Peyer's patch (tissue), 4 donors: ENCODE measurements at regions not wholly inside any gene's neighbourhood (a gene's known extent, or its start where the extent isn't known, plus 50 kb on each side); places are given as distances from the start of the nearest gene placed in this dataset.

Source experiments
- DNase-seq, 3 donors: peaks; one replicate each; pipeline ENCODE4 v3.0.0-alpha.2; 2017 to 2019
- H3K27ac ChIP-seq, 4 donors: fragments of 200-600 bp; sonication (generic); one replicate each; pipeline ENCODE4 v1.5.1; 2016 to 2019
- H3K27me3 ChIP-seq, 2 donors: fragments of 200-600 bp; sonication (generic); one replicate each; pipeline ENCODE4 v1.5.1; 2019
- H3K36me3 ChIP-seq, 3 donors: fragments of 200-600 bp; sonication (generic); one replicate each; pipeline ENCODE4 v1.5.1; 2016 to 2019
- H3K4me1 ChIP-seq, 4 donors: fragments of 200-600 bp; sonication (generic); one replicate each; pipeline ENCODE4 v1.5.1; 2016 to 2019
- H3K4me3 ChIP-seq, 4 donors: fragments of 200-600 bp; sonication (generic); 1 replicate in 3 of 4; 2 replicates in 1 of 4; pipeline ENCODE4 v1.5.1; 2016 to 2019; ENCODE audit warnings: mild to moderate bottlenecking in 1 of 4
- H3K9me3 ChIP-seq, 4 donors: fragments of 200-600 bp; sonication (generic); one replicate each; pipeline ENCODE4 v1.5.1; 2016 to 2019; ENCODE audit warnings: mild to moderate bottlenecking in 1 of 4
- POLR2A ChIP-seq, 2 donors: fragments of 450-650 bp; IDR thresholded peaks; one replicate each; pipeline ENCODE4 v1.5.1; 2017; ENCODE audit warnings: antibody characterized with exemption in 2 of 2, mild to moderate bottlenecking in 2 of 2, moderate library complexity in 2 of 2
- TF ChIP-seq, protein P1 (sequence below), 6 experiments: fragments of 450-650 bp in 4 of 6; fragments of 200-600 bp in 2 of 6; sonication (generic) in 1 of 6; IDR thresholded peaks; one replicate each; pipeline ENCODE4 v1.5.1; 2017 to 2019; ENCODE audit warnings: antibody characterized with exemption in 6 of 6, mild to moderate bottlenecking in 3 of 6, moderate library complexity in 1 of 6

DNA sequence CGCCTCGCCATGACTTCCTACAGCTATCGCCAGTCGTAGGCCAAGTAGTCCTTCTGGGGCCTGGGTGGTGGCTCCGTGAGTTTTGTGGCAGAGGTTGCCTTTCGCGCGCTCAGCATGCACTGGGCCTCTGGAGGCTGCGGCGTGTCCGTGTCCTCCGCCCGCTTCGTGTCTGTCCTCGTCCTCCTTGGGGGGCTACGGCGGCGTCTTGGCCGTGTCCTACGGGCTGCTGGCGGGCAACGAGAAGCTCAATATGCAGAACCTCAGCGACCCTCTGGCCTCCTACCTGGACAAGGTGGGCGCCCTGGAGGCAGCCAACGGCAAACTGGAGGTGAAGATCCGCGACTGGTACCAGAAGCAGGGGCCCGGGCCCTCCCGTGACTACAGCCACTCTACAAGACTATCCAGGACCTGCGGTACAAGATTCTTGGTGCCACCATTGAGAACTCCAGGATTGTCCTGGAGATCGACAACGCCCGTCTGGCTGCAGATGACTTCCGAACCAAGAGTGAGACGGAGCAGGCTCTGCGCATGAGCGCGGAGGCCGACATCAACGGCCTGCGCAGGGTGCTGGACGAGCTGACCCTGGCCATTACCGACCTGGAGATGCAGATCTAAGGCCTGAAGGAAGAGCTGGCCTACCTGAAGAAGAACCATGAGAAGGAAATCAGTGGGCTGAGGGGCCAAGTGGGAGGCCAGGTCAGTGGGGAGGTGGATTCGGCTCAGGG lies 296.3 kb downstream of the OGFRL1 start:
- TF ChIP-seq, protein P1, sequence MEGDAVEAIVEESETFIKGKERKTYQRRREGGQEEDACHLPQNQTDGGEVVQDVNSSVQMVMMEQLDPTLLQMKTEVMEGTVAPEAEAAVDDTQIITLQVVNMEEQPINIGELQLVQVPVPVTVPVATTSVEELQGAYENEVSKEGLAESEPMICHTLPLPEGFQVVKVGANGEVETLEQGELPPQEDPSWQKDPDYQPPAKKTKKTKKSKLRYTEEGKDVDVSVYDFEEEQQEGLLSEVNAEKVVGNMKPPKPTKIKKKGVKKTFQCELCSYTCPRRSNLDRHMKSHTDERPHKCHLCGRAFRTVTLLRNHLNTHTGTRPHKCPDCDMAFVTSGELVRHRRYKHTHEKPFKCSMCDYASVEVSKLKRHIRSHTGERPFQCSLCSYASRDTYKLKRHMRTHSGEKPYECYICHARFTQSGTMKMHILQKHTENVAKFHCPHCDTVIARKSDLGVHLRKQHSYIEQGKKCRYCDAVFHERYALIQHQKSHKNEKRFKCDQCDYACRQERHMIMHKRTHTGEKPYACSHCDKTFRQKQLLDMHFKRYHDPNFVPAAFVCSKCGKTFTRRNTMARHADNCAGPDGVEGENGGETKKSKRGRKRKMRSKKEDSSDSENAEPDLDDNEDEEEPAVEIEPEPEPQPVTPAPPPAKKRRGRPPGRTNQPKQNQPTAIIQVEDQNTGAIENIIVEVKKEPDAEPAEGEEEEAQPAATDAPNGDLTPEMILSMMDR (IDR thresholded peaks at IDR 0.05) = no peak
- no peak for TF ChIP-seq POLR2A (IDR thresholded peaks at IDR 0.05)
- Histone ChIP-seq H3K4me1 (no peaks in the 10 kb centered on the region), H3K36me3 (no peaks in the 10 kb centered on the region), H3K9me3 (no peaks in the 10 kb centered on the region), H3K27me3 (no peaks in the 10 kb centered on the region), H3K27ac (no peak overlapping the region), H3K4me3 (no peak overlapping the region)
- no peak for DNase-seq

GRCh38 chr6:71585472-71585871 lies 296.9 kb downstream of the OGFRL1 start:
- H3K27ac ChIP-seq = no peak overlapping the region
- TF ChIP-seq, protein P1 (IDR thresholded peaks at IDR 0.05) = no peak
- TF ChIP-seq POLR2A (IDR thresholded peaks at IDR 0.05) = no peak
- no peak overlapping the region for H3K4me3 ChIP-seq
- DNase-seq = peak in 1 of 3 donors; percentile 45
- no peaks in the 10 kb centered on the region for H3K27me3 ChIP-seq
- no peaks in the 10 kb centered on the region for H3K36me3 ChIP-seq
- no peaks in the 10 kb centered on the region for H3K9me3 ChIP-seq
- H3K4me1 ChIP-seq = no peaks in the 10 kb centered on the region

DNA sequence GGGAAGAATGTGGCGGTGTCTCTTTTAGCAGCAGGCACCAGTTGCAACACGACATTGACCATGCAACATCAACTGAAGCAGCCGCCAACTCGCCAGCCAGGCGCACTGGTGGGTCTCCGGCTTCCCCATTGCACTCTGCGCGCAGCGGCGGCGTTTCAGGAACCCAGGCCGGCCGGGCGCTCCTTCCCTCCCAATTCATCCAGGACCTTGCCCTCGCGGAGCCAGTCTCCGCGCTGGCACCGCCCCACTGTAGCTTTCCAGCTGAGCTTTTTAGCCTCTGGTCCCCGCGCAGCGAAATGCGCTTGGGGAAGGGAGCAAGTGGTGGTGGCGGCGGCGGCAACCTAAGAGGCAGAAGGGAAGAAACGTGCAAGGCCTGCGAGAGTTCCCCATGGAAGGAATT lies 297.9 kb upstream of the RIMS1 start:
- H3K36me3 ChIP-seq = no peaks in the 10 kb centered on the region
- H3K27me3 ChIP-seq = no peaks in the 10 kb centered on the region
- peak in 1 of 3 donors; percentile 44 for DNase-seq
- no peak overlapping the region for H3K4me3 ChIP-seq
- H3K27ac ChIP-seq = no peak overlapping the region
- no peak for TF ChIP-seq POLR2A (IDR thresholded peaks at IDR 0.05)
- TF ChIP-seq, protein P1 (IDR thresholded peaks at IDR 0.05) = no peak
- H3K4me1 ChIP-seq = no peaks in the 10 kb centered on the region
- no peaks in the 10 kb centered on the region for H3K9me3 ChIP-seq

DNA sequence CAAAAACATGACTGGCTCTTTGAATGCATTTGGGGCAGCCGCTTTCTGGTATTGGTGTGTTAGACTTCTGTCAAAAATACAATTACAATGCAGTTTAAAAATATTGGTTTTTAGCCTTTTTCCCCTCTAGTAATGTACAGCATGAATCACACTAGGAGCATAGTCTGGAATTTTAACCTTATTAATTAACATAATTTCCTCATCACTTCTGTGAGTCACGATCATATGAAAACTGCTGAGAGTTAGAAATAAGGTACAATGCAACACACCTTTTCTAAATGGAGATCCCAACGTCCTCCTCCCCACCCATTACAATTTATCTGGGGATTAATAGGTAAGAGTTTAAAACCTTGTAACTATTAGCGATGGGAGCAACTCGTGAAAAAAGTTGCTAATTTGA lies 297.1 kb upstream of the RIMS1 start:
- Histone ChIP-seq H3K36me3 (no peaks in the 10 kb centered on the region), H3K4me1 (no peaks in the 10 kb centered on the region), H3K4me3 (no peak overlapping the region), H3K27ac (no peak overlapping the region), H3K9me3 (no peaks in the 10 kb centered on the region), H3K27me3 (no peaks in the 10 kb centered on the region)
- no peak for DNase-seq
- no peak for TF ChIP-seq POLR2A (IDR thresholded peaks at IDR 0.05)
- TF ChIP-seq, protein P1 (IDR thresholded peaks at IDR 0.05) = no peak

GRCh38 chr6:71592643-71593042 lies 293.7 kb upstream of the RIMS1 start:
- H3K4me3 ChIP-seq = no peak overlapping the region
- TF ChIP-seq, protein P1 (IDR thresholded peaks at IDR 0.05) = no peak
- no peak for TF ChIP-seq POLR2A (IDR thresholded peaks at IDR 0.05)
- H3K36me3 ChIP-seq = no peaks in the 10 kb centered on the region
- DNase-seq = no peak
- no peaks in the 10 kb centered on the region for H3K9me3 ChIP-seq
- H3K4me1 ChIP-seq = no peaks in the 10 kb centered on the region
- H3K27ac ChIP-seq = no peak overlapping the region
- no peaks in the 10 kb centered on the region for H3K27me3 ChIP-seq
